ENCODE measurements at regions not wholly inside any gene's neighbourhood (a gene's known extent, or its start where the extent isn't known, plus 50 kb on each side); places are given as distances from the start of the nearest gene placed in this dataset.

DNA sequence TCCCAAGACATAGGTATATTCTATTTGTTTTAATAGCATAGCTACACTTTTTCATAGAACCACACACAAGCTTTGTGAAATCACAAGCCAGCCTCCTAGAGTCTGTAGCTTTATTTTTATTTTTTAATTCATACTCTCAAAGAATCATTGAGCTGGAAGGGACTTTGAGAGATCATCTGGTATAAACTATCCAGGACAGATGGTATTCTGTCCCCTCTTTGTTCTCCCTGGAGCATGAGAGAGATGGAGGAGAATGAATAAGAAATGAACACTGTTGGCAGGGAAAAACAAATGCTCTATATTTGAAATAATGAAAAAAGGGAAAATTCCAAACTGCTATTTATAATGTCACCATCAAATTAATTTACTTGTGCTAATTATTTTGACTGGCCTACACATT is 338.7 kb upstream of the IL12A start:
- no peak for TF ChIP-seq CTCF (IDR thresholded peaks at IDR 0.05; ENCODE audit: insufficient read depth, low read length)
- no peak overlapping the region for H3K4me3 ChIP-seq (ENCODE audit: low read depth, low read length)
- no peak for DNase-seq (ENCODE audit: low read depth)

DNA sequence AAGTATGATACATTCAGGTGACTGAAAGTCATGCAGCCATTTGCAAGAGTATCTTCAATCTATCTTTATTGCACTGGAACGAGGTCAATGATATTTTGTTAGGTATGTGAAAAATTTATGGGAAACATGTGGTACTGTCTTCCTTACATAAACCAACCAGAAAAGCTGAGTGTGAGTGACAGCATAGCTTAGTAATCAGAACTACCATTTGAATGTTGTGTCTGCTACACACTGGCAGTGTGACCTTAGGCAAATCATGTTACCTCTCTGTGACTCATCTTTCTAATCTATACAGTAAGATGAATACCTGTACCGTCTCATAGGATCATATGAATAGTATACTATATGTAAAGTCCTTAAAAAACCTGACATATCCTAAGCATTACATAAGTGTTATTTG is 337.9 kb upstream of the IL12A start:
- no peak overlapping the region for H3K4me3 ChIP-seq (ENCODE audit: low read depth, low read length)
- no peak for TF ChIP-seq CTCF (IDR thresholded peaks at IDR 0.05; ENCODE audit: insufficient read depth, low read length)
- DNase-seq (ENCODE audit: low read depth), result no peak

DNA sequence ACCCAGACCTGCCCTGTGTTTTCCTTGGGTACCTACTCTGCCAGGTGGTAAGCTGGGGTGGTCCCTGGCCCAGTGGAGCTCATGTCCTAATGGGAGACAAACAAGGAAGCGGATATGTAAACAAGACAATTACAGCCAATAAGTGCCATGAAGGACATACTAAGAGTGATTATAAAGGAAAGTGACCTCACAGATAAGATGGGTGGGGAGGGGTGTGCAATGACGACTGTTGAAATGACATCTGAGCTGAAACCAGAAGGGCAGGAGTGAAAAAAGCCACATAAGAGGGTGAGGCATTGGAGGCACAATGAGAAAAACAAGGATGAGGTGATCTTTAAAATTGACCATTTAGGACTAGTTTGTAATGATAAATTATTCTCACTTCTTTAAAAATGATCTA is 336.2 kb upstream of the IL12A start:
- no peak for DNase-seq (ENCODE audit: low read depth)
- TF ChIP-seq CTCF (IDR thresholded peaks at IDR 0.05; ENCODE audit: insufficient read depth, low read length), result no peak
- H3K4me3 ChIP-seq (ENCODE audit: low read depth, low read length), result no peak overlapping the region

DNA sequence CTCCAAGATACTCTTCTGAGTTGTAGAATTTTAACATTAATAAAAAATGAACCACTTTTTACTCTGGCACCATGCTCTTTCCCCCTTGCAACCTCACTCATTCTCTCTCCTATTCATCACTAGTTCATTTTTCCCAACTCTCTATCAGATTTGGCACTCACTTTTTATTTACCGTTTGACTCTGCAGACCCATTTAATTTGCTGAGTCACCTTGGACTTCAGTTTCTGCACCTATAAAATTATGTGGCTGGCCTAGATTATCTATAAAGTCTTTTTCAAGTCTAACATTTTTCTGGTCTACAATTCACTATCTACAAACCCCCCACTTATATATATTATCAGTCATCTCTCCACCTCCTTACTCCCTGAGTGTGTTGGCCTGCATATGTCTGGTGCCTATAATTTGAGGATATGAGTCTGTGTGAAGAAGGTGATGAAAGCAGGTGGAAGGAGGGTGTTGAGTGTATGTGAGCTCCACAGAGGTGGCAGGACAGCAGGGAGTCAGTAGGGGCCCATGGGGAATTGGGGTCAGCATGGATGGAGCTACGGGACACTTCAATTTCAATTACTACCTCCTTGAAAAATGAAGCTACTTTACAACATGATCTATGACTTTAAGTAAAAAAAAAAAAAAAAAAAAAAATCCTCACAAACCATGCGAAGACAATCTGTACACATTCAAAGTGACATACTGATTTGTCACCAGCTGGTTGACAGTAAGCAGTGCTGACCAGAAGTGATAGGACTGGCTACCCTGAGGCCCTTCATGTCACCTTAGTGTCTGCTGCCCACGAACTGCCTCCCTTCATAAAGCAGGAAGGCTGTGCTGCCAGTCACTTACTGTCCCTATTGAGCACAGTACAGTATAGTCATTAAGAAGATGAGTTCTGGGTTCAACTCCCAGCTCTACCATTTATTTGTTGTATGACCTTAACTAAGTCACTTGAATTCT is 334.2 kb upstream of the IL12A start:
- no peak overlapping the region for H3K4me3 ChIP-seq (ENCODE audit: low read depth, low read length)
- DNase-seq (ENCODE audit: low read depth), result no peak
- TF ChIP-seq CTCF (IDR thresholded peaks at IDR 0.05; ENCODE audit: insufficient read depth, low read length), result no peak

- no peak for DNase-seq (ENCODE audit: low read depth)
- no peak for TF ChIP-seq CTCF (IDR thresholded peaks at IDR 0.05; ENCODE audit: insufficient read depth, low read length)
- H3K4me3 ChIP-seq (ENCODE audit: low read depth, low read length), result no peak overlapping the region
Measured at GRCh38 chr3:159655202-159655601, 333.4 kb upstream of the IL12A start.

DNA sequence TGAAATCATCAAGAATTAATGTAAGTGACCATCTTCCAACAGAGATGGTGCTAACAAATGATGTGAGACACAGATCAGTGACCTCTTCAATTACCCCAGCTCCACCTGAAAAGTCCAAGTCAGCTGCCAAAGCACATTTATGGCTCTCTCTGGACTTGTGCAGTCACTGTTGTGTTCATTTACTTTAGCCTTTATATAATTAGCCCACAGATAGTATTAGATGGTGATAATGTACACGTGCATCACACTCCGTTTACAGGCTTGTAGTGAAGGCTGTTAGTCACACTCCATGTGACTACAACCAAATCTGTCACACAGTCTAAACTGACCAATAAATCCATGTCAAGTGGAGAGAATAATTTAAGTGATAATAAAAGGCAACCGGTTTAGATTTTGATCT is 331.5 kb upstream of the IL12A start:
- DNase-seq (ENCODE audit: low read depth), result no peak
- TF ChIP-seq CTCF (IDR thresholded peaks at IDR 0.05; ENCODE audit: insufficient read depth, low read length), result no peak
- no peak overlapping the region for H3K4me3 ChIP-seq (ENCODE audit: low read depth, low read length)
